Stomach (tissue), 8 donors: ENCODE measurements at regions not wholly inside any gene's neighbourhood (a gene's known extent, or its start where the extent isn't known, plus 50 kb on each side); places are given as distances from the start of the nearest gene placed in this dataset.

ENCODE experiments used
- DNase-seq, 2 donors: peaks; one replicate each; pipeline versions ENCODE4 v3.0.0 to v3.0.0-alpha.2; 2013 to 2019
- H3K27ac ChIP-seq, 5 donors: fragments of 200-600 bp in 4 of 5; sonication (generic) in 4 of 5; one replicate each; pipeline ENCODE4 v1.5.1; 2013 to 2019; ENCODE audit warnings: mild to moderate bottlenecking in 1 of 5, moderate library complexity in 1 of 5
- H3K27me3 ChIP-seq, 3 donors: fragments of 200-600 bp; sonication (generic); one replicate each; pipeline ENCODE4 v1.5.1; 2017 to 2019; ENCODE audit warnings: mixed run types in 1 of 3
- H3K36me3 ChIP-seq, 4 donors: fragments of 200-600 bp; sonication (generic); 1 replicate in 3 of 4; 2 replicates in 1 of 4; pipeline ENCODE4 v1.5.1; 2016 to 2019
- H3K4me1 ChIP-seq, 4 donors: fragments of 200-600 bp; sonication (generic); one replicate each; pipeline ENCODE4 v1.5.1; 2016 to 2019
- H3K4me3 ChIP-seq, 4 donors: fragments of 200-600 bp; sonication (generic) in 3 of 4; one replicate each; pipeline ENCODE4 v1.5.1; 2016 to 2019; ENCODE audit warnings: mild to moderate bottlenecking in 1 of 4
- H3K9me3 ChIP-seq, 4 donors: fragments of 200-600 bp; sonication (generic); one replicate each; pipeline ENCODE4 v1.5.1; 2016 to 2019
- EP300 ChIP-seq: sonication (generic); formaldehyde crosslinking; IDR thresholded peaks from one replicate; pipeline ENCODE4 v1.6.1; 2017; ENCODE audit warnings: antibody characterized with exemption
- POLR2A ChIP-seq, 4 donors: fragments of 450-650 bp; IDR thresholded peaks; one replicate each; pipeline ENCODE4 v1.6.1; 2016; ENCODE audit warnings: antibody characterized with exemption in 4 of 4, control low read depth in 2 of 4, mild to moderate bottlenecking in 1 of 4, moderate library complexity in 1 of 4
- POLR2AphosphoS5 ChIP-seq, 3 donors: sonication (generic); formaldehyde crosslinking; IDR thresholded peaks; one replicate each; pipeline ENCODE4 v1.6.1; 2016; ENCODE audit warnings: antibody characterized with exemption in 3 of 3
- WGBS, 5 donors: extraction: QIAGEN DNeasy Blood & Tissue Kit in 3 of 5; methylation state at CpG; one replicate each; pipeline versions ENCODE4 v1.1.5 to v1.1.7; 2013 to 2018; 5-methylcytosine and 5-hydroxymethylcytosine counted together
- intact Hi-C: fragments of 100-400 bp; cut with DNase I; formaldehyde crosslinking; loops from one replicate; pipeline ENCODE4 v1.15.1; 2023; ENCODE audit warnings: low total_unique reads
- TF ChIP-seq, protein P1 (sequence below), 7 experiments: fragments of 450-650 bp in 4 of 7; fragments of 200-600 bp in 3 of 7; sonication (generic) in 3 of 7; IDR thresholded peaks; one replicate each; pipeline ENCODE4 v1.5.1; 2016 to 2019; ENCODE audit warnings: antibody characterized with exemption in 7 of 7, control low read depth in 2 of 7, mild to moderate bottlenecking in 1 of 7
- donor health status: healthy with polysubstance abuse.
- donor health status: Bipolar disorder and iron deficiency.
- donor health status: healthy.

DNA sequence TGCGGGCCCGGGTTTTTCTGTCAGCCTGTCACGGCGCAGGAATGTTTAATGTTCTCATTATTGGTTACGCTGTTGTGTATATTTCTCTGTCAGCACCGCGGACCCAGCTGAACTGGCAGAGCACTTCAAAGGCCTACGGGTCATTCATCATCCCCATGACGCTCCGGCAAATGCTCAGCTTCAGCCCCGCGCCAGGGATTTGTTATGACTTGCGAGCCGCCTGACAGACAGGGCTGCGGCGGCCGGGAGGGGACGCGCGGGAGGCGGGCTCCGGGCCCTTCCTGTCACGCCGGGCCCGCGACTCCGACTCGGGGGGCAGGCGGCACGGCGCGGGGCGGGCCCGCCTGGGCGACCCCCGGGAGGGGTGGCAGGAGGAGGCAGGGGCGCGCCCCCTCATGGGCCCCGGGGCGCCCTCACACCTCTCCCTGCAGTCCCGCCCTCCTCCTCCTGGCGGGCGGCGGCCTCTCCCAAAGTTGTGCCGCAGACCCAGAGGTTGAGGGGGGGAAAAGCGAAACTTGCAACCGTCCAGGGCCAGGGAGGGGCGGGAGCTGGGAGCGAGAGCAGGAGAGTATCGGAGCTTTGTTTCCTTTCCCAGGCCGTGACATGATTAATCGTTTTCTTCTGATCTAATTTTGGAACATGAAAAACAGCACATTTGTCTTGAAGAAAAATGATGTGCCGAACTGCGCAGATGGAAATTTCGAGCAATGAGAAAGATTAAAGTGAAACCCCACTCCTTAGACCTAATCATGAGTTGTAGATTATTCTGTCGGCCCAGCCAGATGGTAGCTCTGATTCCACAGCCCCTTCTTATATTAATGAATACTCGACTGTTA lies 59.3 kb upstream of the COMTD1 start:
- peaks cover 0 to 6% (median 4%) of the 10 kb centered on the region in 4 donors for H3K9me3 ChIP-seq
- no peaks in the 10 kb centered on the region for H3K36me3 ChIP-seq
- H3K27ac ChIP-seq: peak overlapping the region; percentile 52 to 94 (median 86)
- no peaks in the 10 kb centered on the region for H3K27me3 ChIP-seq
- intact Hi-C loops: no loop called here
- peak; percentile 74 to 96 for DNase-seq
- peak; percentile 42 to 79 (median 72) for TF ChIP-seq POLR2AphosphoS5 (IDR thresholded peaks at IDR 0.05)
- TF ChIP-seq, protein P1, sequence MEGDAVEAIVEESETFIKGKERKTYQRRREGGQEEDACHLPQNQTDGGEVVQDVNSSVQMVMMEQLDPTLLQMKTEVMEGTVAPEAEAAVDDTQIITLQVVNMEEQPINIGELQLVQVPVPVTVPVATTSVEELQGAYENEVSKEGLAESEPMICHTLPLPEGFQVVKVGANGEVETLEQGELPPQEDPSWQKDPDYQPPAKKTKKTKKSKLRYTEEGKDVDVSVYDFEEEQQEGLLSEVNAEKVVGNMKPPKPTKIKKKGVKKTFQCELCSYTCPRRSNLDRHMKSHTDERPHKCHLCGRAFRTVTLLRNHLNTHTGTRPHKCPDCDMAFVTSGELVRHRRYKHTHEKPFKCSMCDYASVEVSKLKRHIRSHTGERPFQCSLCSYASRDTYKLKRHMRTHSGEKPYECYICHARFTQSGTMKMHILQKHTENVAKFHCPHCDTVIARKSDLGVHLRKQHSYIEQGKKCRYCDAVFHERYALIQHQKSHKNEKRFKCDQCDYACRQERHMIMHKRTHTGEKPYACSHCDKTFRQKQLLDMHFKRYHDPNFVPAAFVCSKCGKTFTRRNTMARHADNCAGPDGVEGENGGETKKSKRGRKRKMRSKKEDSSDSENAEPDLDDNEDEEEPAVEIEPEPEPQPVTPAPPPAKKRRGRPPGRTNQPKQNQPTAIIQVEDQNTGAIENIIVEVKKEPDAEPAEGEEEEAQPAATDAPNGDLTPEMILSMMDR (IDR thresholded peaks at IDR 0.05): peak in 3 of 7 experiments; percentile 8 to 19 (median 15)
- no peak for TF ChIP-seq POLR2A (IDR thresholded peaks at IDR 0.05)
- no peak for TF ChIP-seq EP300
- H3K4me1 ChIP-seq: peaks cover 14 to 31% (median 19%) of the 10 kb centered on the region in 4 donors
- WGBS, 5 donors: 0 to 2% (median 1%) methylated on average over 25 to 57 of the region's 57 CpGs
- peak overlapping the region; percentile 53 to 70 (median 60) for H3K4me3 ChIP-seq

DNA sequence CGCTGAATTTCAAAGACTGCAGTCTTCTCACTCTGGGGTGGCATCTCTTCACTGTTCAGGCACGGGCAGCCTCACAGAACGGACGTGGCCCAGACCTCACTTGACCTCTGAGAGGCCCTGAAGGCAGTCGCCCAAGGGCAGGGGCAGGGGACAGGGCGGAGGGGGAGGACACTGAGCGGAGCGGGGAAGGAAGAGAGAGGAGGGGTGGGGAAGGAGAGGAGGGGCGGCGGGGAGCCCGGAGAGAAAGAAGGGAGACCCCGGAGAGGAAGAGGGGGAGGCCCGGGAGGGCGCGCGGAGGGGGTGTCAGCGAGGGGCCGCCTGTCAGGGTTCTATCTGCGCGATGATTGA lies 58.7 kb upstream of the COMTD1 start:
- peak overlapping the region; percentile 52 to 94 (median 86) for H3K27ac ChIP-seq
- TF ChIP-seq POLR2A (IDR thresholded peaks at IDR 0.05) (no peak), POLR2AphosphoS5 (IDR thresholded peaks at IDR 0.05) (no peak), EP300 (no peak)
- TF ChIP-seq, protein P1 (IDR thresholded peaks at IDR 0.05): no peak
- peaks cover 14 to 31% (median 19%) of the 10 kb centered on the region in 4 donors for H3K4me1 ChIP-seq
- DNase-seq: no peak
- peaks cover 0 to 10% (median 4%) of the 10 kb centered on the region in 4 donors for H3K9me3 ChIP-seq
- no peaks in the 10 kb centered on the region for H3K36me3 ChIP-seq
- peak overlapping the region; percentile 53 to 70 (median 60) for H3K4me3 ChIP-seq
- intact Hi-C loops: no loop called here
- WGBS, 5 donors: 3 to 7% (median 4%) methylated on average over 19 to 20 of the region's 20 CpGs
- H3K27me3 ChIP-seq: no peaks in the 10 kb centered on the region

- peaks cover 0 to 10% (median 4%) of the 10 kb centered on the region in 4 donors for H3K9me3 ChIP-seq
- WGBS, 5 donors: 42 to 60% (median 53%) methylated on average over 8 of the region's 8 CpGs
- TF ChIP-seq, protein P1 (IDR thresholded peaks at IDR 0.05): no peak
- no peak for TF ChIP-seq EP300
- TF ChIP-seq POLR2A (IDR thresholded peaks at IDR 0.05): no peak
- TF ChIP-seq POLR2AphosphoS5 (IDR thresholded peaks at IDR 0.05): no peak
- H3K4me3 ChIP-seq: peak overlapping the region in 3 of 4 donors; percentile 53 to 62 (median 58)
- DNase-seq: peak in 1 of 2 donors; percentile 39
- intact Hi-C loops: no loop called here
- no peaks in the 10 kb centered on the region for H3K36me3 ChIP-seq
- peaks cover 14 to 31% (median 19%) of the 10 kb centered on the region in 4 donors for H3K4me1 ChIP-seq
- peak overlapping the region; percentile 31 to 94 (median 86) for H3K27ac ChIP-seq
- no peaks in the 10 kb centered on the region for H3K27me3 ChIP-seq
Observed at GRCh38 chr10:75294031-75294437, 58.3 kb upstream of the COMTD1 start.

GRCh38 chr10:75293446-75293820 lies 57.7 kb upstream of the COMTD1 start:
- peak overlapping the region in 4 of 5 donors; percentile 83 to 94 (median 88) for H3K27ac ChIP-seq
- TF ChIP-seq POLR2A (IDR thresholded peaks at IDR 0.05): no peak
- no peak for TF ChIP-seq POLR2AphosphoS5 (IDR thresholded peaks at IDR 0.05)
- TF ChIP-seq EP300: no peak
- TF ChIP-seq, protein P1 (IDR thresholded peaks at IDR 0.05): no peak
- whole genome bisulfite sequencing, 5 donors: 88 to 97% (median 95%) methylated on average over 3 of the region's 3 CpGs
- intact Hi-C loops: no loop called here
- peak in 1 of 2 donors; percentile 52 for DNase-seq
- H3K27me3 ChIP-seq: no peaks in the 10 kb centered on the region
- H3K4me1 ChIP-seq: peaks cover 14 to 31% (median 19%) of the 10 kb centered on the region in 4 donors
- no peaks in the 10 kb centered on the region for H3K36me3 ChIP-seq
- peaks cover 0 to 10% (median 4%) of the 10 kb centered on the region in 4 donors for H3K9me3 ChIP-seq
- H3K4me3 ChIP-seq: no peak overlapping the region
